Activated CD8-positive, alpha-beta memory T cell treated with anti-CD3 and anti-CD28 coated beads for 24 hours (primary cell): ENCODE measurements at regions not wholly inside any gene's neighbourhood (a gene's known extent, or its start where the extent isn't known, plus 50 kb on each side); places are given as distances from the start of the nearest gene placed in this dataset.
A peak's percentile ranks its signal among the peaks of the same experiment; 100 is the strongest.
"Not testable (repeated sequence)": the region's sequence is repeated elsewhere in the genome, so short reads cannot be mapped to it uniquely, and the experiment has no call there.

Experiments
- DNase-seq: peaks from one replicate; pipeline ENCODE4 v3.0.0-alpha.2; 2020

DNA sequence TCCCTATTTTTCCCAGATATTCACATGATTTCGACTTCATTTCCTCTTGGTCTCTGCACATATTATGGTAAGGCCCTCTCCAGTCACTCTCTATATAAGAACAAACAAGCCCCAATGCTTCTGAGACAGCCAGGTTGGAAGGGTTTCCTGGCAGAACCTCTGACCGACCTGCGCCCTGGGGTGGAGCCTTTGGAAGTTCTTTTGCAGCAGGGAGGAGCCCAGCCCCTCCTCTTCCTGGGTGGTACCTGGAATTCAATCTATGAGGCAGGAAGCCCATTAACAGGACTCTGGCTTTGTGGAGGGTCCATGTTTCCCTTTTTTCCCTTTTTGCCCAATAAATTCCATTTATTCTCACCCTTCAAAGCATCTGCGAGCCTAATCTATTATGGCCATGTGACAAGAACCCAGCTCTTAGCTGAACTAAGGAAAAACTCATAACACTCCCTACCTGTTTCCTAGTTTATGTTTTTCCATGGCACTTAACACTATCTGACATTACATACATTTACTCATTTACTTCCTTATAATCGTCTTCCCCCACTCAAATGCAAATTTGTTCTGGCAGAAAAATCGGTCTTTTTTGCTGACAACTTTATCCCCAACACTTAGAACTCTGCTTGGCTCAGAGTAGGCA, 92.5 kb upstream of the FRMD4A start:
- DNase-seq: no peak

DNA sequence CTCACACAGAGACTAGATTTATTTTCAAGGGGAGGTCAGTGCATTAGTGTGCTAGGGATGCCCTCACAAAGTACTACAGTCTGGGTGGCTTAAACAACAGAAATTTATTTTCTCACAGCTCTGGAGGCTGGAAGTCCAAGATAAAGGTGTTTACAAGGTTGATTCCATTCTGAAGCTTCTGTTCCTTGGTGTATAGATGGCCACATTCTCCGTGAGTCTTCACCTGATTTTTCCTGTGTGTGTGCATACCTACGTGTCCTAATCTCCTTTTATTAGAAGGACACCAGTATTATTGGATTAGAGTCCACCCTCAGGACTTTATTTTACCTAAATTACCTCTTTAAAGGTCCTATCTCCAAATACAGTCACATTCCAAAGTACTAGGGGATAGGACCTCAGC, 91.7 kb upstream of the FRMD4A start:
- DNase-seq: no peak

GRCh38 chr10:14421941-14422340, 91.2 kb upstream of the FRMD4A start:
- no peak for DNase-seq

DNA sequence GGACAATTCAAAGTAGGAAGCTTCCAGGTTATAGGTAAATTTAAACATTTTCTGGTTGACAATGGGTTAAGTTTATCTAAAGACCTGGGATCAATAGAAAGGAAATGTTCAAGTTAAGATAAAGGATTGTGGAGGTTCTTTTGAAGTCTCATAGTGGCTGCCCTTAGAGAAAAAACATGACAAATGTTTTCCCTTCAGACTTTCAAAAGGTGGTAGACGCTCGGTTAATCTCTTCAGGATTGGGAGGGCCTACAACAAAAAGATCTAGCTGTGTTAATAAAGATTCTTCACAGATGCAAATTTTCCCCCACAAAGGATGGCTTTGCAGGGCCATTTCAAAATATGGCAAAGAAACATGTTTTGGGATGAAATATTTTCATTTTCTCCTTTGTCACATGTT, 86.6 kb upstream of the FRMD4A start:
- DNase-seq: not testable (repeated sequence)

DNA sequence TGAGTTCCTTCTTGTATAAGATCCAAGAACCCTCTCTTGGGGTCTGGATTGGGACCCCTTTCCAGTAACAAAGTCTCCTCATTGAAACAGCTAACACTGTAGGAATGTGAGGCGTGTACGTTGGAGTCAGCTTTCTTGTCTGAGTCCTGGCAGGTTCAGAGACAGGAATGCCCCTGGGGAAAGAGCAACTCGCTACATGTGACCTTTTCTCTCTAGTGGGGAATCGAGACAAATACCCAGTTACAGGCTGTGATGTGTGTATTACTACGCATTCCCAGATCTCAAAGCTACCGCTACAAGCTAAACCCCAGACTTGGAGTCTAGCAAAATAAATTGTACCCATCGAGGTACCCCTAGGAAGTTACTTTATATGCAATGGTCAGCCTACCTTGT, 85.6 kb upstream of the FRMD4A start:
- no peak for DNase-seq

GRCh38 chr10:14415676-14416307, 85.1 kb upstream of the FRMD4A start:
- no peak for DNase-seq

DNA sequence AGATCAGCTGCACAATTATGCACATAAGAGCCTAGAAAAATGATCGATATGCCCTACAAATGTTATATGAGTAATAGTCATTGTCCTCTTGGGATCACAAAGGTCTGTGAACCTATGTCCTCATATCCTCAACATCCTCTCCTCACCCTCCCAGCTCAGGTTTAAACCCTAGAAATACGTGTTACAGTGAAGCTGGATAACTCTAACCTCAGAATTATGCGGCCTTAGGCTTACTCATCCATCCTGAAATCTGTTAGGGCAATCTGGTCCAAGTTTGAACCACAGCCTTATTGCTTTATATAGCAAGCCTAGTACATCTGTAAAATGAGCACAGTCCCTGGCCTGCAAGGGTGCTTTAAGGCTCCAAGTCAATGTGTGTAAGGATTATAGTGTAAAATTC, 84.2 kb upstream of the FRMD4A start:
- DNase-seq: no peak

GRCh38 chr10:14413523-14413922, 82.8 kb upstream of the FRMD4A start:
- no peak for DNase-seq

DNA sequence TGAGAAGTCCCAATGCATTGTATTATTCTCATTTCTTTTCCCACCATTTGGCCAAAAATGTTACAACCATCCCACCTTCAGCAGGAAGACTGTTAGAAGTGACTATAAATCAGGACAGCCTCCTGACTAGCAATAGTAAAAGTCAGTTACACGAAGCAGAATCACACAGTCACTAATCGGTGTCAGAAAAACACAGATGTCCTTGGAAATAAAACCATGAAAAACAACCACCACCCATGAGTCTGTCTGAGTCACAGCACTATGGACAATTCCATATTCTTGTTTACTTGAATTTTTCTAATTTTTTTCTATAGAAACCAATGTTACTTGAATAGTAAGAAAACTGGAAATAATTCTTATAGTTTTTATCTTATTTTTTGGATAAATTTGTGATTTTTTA, 81.9 kb upstream of the FRMD4A start:
- no peak for DNase-seq

GRCh38 chr10:14409856-14410458, 79.2 kb upstream of the FRMD4A start:
- DNase-seq: no peak

DNA sequence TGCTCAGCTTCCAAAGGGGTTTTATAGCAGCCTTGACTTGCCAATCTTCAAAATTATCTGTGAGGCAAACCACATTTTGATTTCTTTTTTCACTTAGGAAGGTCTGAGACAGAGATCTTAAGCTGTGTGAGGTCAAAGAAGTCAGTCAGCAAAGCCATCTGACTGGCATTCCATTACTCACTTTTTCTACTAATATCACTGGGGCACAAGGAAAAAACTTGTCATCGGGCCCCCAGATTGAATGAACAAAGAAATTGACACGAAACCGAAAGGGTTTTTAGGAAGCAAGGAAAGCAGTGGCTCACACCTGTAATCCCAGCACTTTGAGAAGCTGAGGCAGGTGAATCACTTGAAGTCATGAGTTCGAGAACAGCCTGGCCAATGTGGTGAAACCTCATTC, 78.5 kb upstream of the FRMD4A start:
- no peak for DNase-seq

GRCh38 chr10:14408139-14408538, 77.4 kb upstream of the FRMD4A start:
- DNase-seq: no peak

DNA sequence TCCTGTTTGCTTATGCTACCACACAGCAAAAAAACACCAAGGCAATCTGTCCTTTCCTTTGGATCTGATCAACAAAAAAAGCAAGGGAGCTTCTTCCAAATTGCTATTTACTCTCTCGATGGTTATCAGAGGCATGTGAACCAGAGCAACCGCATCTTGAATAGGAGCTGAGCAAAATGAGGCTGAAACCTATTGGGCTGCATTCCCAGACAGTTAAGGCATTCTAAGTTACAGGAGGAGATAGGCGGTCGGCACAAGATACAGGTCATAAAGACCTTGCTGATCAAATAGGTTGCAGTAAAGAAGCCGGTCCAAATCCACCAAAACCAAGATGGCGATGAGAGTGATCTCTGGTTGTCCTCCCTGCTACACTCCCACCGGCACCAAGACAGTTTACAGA, 76.8 kb upstream of the FRMD4A start:
- no peak for DNase-seq

- no peak for DNase-seq
These were observed 74.6 kb upstream of the FRMD4A start for GRCh38 chr10:14405076-14406065.

DNA sequence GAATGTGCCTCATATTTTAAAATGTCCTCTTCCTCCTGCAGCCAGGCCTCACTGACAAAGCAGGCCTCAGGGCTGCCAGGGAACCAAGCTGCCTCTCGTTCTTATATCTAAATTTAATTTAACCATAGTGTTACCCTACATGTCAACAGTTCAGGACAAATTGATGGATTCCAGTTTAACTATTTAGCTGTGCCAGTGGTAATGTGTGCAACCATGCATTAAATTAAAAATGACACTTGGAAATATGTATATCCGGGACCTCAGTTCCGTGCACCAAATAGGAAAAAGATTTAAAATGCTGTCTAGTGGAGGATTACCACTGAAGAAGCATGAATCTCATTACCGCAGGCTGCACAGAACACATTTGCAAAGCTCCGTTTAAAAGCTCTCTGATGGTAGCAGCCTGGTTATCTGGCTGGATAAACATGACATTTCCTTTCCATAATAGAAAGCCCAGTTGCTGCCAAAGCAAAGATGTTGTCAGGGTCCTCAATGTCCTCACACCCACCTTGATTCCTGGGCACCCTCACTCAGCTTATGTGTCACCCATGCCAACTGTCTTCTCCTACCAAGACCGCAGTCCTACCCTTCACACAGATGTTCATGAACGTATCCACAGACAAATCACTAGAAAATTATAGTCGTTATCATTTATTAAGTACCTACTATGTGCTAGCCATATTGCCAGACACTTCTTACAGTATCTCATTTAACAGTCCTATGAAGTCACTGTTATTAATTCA, 73.3 kb upstream of the FRMD4A start:
- DNase-seq: no peak

DNA sequence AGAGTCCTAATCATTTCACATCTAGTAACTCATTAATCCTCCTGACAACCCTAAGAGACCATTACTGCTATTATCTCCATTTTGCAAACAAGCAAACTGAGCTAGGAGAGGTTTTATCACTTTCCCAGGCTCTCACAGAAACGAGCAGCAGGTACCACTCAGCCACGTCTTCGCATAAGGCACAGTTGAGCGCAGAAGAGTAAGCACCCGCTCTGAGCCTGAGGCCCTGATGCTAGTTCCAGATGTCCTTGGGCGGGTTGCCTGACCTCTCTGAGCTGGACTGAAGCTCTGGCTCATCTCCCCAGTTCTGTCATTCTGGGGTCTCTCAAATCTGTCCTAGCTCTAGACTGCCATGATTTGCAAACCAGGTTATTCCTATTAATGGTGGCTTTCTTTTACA, 72.6 kb upstream of the FRMD4A start:
- no peak for DNase-seq

- no peak for DNase-seq
These were observed 68.9 kb upstream of the FRMD4A start for GRCh38 chr10:14399641-14400040.

GRCh38 chr10:14397066-14397465, 66.3 kb upstream of the FRMD4A start:
- DNase-seq: peak; percentile 28

DNA sequence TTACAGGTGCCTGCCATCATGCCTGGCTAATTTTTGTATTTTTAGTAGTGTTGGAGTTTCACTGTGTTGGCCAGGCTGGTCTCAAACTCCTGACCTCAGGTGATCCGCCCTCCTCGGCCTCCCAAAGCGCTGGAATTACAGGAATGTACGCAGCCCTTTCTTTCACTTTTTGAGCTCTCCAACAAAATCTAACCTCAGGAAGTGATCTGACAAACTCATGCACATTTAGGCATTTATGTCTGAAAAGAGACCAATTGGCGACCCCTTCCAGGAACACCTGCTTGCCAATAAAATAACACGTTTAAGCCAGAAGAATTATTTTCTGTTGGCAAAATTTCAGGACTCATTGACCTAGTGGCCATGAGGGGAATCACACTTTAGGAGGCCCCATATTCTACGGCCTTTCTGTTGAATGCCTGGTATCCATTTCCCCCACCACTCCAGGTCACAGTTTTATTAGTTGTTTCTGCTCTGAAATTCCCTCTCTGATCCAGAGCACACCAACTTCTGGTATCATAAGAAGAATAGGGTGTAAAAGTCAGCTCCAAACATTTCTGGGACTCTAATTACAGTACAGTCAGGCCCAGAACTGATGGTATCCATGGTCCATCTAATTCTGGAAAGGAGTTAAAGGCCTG, 65.8 kb upstream of the FRMD4A start:
- DNase-seq: peak; percentile 11

DNA sequence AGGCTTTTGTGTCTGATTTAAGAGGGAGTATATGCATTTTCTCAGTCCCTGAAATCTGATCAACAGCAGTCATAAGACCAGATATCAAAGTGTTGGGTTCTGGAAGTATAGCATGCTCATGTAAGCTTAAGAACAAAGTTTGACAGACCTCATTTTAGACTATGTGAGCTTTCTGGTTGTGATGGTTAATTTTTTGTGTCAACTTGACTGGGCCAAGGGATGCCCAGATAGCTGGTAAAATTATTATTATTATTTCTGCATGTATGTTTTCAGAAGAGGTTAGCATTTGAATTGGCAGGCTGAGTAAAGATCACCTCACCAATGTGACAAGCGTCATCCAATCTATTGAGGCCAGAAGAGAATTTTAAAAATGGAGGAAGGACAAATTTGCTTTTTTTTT, 63.5 kb upstream of the FRMD4A start:
- DNase-seq: no peak

DNA sequence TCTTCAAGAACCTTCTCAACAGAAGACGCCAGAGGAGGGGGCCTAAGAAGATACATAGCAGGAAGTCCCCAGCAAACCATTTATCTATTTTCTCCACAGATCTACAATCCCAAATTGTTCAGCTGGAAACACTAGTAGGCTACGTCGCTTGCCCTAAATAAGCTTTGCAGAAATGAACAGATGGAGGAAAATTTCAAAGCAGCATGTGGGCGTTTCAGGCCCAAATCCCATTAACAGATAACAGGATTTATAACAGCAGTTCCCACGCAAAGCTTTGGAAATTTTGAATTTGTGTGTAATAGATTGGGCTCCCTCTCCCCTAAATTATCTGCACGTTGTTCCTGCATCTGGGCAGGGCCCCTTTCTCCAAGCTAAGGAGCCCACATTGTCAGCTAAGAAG, 60.6 kb upstream of the FRMD4A start:
- DNase-seq: no peak

- DNase-seq: no peak
These were observed 59.4 kb upstream of the FRMD4A start for GRCh38 chr10:14389981-14390590.
